Kidney epithelial cell (primary cell): ENCODE measurements at regions not wholly inside any gene's neighbourhood (a gene's known extent, or its start where the extent isn't known, plus 50 kb on each side); places are given as distances from the start of the nearest gene placed in this dataset.

Experiments
- DNase-seq: peaks from one replicate; pipeline ENCODE4 v3.0.0-alpha.2; 2010; ENCODE audit warnings: low read depth
- H3K27me3 ChIP-seq: 2 replicates; pipeline ENCODE4 v1.6.0; 2011; ENCODE audit warnings: low read length; ENCODE audit not compliant: control insufficient read depth, insufficient read depth
- H3K36me3 ChIP-seq: 2 replicates; pipeline ENCODE4 v1.5.1; 2011; ENCODE audit warnings: low read length; ENCODE audit not compliant: control insufficient read depth, insufficient read depth
- H3K4me3 ChIP-seq: 2 replicates; pipeline ENCODE4 v1.5.1; 2011; ENCODE audit warnings: low read depth, mild to moderate bottlenecking, control low read depth, low read length
- CTCF ChIP-seq: IDR thresholded peaks from 2 replicates; pipeline ENCODE4 v1.5.1; 2011; ENCODE audit warnings: mild to moderate bottlenecking, moderate library complexity, low read length, control low read depth, inconsistent platforms; ENCODE audit not compliant: insufficient read depth, poor library complexity, severe bottlenecking

GRCh38 chr5:54774281-54775170 is 210.9 kb downstream of the ESM1 start:
- no peak for DNase-seq
- TF ChIP-seq CTCF, result no peak
- H3K27me3 ChIP-seq, result no peaks in the 10 kb centered on the region
- H3K4me3 ChIP-seq, result no peak overlapping the region
- H3K36me3 ChIP-seq, result no peaks in the 10 kb centered on the region

DNA sequence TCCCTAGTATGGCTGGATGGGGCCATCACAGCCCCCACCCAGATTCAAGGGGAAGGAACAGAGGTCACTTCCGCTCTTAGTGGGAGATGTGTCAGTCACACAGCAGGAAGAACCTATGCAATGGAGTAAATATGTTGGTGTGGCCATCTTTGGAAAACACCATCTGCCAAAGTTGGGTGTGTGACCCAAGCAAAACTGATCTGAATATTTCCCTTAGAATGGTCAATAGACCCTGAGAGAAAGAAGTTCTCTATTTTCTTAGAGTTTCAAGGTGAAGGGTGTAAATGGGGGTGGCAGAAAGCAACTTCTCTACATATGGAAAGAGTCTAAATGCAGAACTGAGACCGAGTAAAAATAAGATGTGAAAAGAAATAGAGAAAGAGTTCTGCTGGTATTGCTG is 212.7 kb downstream of the ESM1 start:
- no peak overlapping the region for H3K4me3 ChIP-seq
- TF ChIP-seq CTCF, result no peak
- H3K36me3 ChIP-seq, result no peaks in the 10 kb centered on the region
- no peak for DNase-seq
- no peaks in the 10 kb centered on the region for H3K27me3 ChIP-seq

GRCh38 chr5:54772231-54772630 is 213.2 kb downstream of the ESM1 start:
- no peaks in the 10 kb centered on the region for H3K27me3 ChIP-seq
- no peaks in the 10 kb centered on the region for H3K36me3 ChIP-seq
- no peak overlapping the region for H3K4me3 ChIP-seq
- no peak for DNase-seq
- TF ChIP-seq CTCF, result no peak

- no peaks in the 10 kb centered on the region for H3K36me3 ChIP-seq
- H3K27me3 ChIP-seq, result no peaks in the 10 kb centered on the region
- no peak for DNase-seq
- H3K4me3 ChIP-seq, result no peak overlapping the region
- TF ChIP-seq CTCF, result no peak
Measured at GRCh38 chr5:54769746-54770145, 215.6 kb downstream of the ESM1 start.

DNA sequence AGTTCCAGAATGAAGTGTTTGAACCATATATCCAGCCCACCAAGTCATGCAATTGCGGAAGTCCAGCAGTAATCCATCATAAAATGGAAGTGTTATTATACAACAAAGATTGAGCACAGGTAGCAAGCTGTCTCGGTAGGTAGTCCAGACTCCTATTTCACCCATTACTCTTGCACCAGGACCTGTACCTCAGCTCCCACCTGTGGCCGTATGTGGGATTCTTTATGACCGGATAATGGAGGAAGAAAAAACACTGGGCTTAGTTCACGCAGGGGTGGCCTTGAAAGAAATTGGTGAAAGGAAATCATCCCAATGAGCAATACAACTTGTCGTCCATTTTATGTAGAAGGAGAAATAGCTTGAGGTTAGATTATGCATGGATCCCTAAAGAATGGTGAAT is 216.3 kb downstream of the ESM1 start:
- Histone ChIP-seq H3K36me3 (no peaks in the 10 kb centered on the region), H3K27me3 (no peaks in the 10 kb centered on the region), H3K4me3 (no peak overlapping the region)
- no peak for TF ChIP-seq CTCF
- no peak for DNase-seq

- H3K27me3 ChIP-seq, result no peaks in the 10 kb centered on the region
- no peaks in the 10 kb centered on the region for H3K36me3 ChIP-seq
- no peak for DNase-seq
- H3K4me3 ChIP-seq, result no peak overlapping the region
- TF ChIP-seq CTCF, result no peak
Measured at GRCh38 chr5:54766748-54767147, 218.6 kb downstream of the ESM1 start.
